KOPT-K1 (cell line): ENCODE measurements at regions not wholly inside any gene's neighbourhood (a gene's known extent, or its start where the extent isn't known, plus 50 kb on each side); places are given as distances from the start of the nearest gene placed in this dataset.

Experiments used
- H3K27ac ChIP-seq: fragments of 200-600 bp; sonication (generic); 2 replicates; pipeline ENCODE4 v1.5.1; 2016; ENCODE audit warnings: antibody characterized with exemption, mild to moderate bottlenecking, low read depth, low read length; ENCODE audit not compliant: poor library complexity, severe bottlenecking
- H3K36me3 ChIP-seq: fragments of 200-600 bp; sonication (generic); 2 replicates; pipeline ENCODE4 v1.5.1; 2017; ENCODE audit warnings: antibody characterized with exemption, mild to moderate bottlenecking, low read length, moderate library complexity; ENCODE audit not compliant: insufficient read depth
- H3K9me3 ChIP-seq: fragments of 200-600 bp; sonication (generic); 2 replicates; pipeline ENCODE4 v1.5.1; 2017; ENCODE audit warnings: antibody characterized with exemption, low read length, mild to moderate bottlenecking; ENCODE audit not compliant: insufficient read depth, poor library complexity, severe bottlenecking

DNA sequence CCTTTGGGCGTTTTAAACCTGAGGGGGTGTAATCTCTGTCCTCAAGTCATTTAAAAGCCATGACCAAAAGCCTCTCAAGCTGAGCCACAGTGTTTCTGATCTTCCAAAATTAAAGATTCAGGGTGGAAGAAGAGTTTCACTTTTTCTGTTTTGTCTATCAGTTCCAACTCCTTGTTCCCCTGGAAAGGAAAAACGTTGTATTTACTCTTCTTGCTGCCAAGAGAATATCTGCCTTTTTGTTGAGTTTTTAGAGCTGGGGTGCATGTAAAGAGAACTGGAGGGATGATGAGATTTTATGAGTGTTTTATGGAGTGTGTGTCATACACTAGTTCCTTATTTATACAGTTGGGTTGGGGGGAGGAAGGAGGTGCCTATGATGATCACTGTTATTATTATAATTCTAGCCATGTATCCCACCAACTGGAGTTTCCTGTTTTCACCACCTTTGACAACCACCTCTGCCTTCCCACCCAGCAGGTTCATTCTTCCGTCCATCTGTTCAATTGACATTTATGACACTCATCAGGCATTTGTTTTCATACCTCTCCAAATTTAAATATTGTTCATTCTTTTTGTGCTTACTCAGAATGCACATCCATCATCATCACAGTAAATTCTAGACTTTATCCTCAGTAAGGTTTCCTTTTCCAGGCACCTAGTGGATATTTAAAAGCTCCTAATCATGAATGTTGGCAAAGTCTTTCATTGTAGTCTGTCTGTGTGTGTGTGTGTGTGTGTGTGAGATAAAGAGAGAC is 97.9 kb upstream of the MPDZ start:
- H3K36me3 ChIP-seq, result no peaks in the 10 kb centered on the region
- H3K9me3 ChIP-seq, result no peaks in the 10 kb centered on the region
- H3K27ac ChIP-seq, result no peak overlapping the region

DNA sequence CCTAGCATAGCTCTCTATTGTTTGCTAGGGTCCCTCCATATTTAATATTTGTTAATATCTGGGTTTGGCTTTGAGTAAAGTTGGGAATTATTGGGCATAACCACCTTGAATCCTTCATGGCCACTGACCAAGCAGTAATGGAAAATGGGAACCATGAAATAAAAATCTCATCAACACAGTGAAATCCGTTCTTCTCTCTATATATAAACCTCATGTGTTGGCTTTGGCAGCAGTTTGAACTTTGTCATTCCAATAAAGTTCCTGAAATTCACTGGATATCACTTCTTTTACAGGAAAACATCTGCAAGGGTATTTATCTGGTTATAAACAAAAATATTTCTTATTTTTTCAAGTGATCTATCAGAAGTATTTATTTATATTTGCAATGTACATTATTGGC is 93.0 kb upstream of the MPDZ start:
- Histone ChIP-seq H3K27ac (no peak overlapping the region), H3K9me3 (no peaks in the 10 kb centered on the region), H3K36me3 (no peaks in the 10 kb centered on the region)

DNA sequence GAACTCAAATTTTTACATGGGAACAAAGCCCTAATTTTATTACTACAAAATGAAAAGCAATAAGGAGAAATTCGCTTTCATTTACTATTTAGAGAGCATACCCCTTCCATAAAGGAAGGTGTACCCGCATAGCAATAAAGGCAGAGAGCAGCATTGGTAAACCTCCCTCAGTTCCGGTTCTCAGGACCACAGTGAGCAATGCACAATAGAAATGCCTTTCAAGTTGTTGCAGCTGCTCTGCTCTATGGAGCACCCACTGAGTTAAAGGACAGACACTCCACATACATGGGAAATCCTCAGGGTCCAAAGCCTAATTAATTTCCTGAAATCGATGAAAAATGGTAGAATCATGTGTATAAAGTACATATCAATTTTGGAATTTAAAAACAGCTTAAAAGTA is 89.9 kb upstream of the MPDZ start:
- Histone ChIP-seq H3K9me3 (no peaks in the 10 kb centered on the region), H3K36me3 (no peaks in the 10 kb centered on the region), H3K27ac (no peak overlapping the region)

DNA sequence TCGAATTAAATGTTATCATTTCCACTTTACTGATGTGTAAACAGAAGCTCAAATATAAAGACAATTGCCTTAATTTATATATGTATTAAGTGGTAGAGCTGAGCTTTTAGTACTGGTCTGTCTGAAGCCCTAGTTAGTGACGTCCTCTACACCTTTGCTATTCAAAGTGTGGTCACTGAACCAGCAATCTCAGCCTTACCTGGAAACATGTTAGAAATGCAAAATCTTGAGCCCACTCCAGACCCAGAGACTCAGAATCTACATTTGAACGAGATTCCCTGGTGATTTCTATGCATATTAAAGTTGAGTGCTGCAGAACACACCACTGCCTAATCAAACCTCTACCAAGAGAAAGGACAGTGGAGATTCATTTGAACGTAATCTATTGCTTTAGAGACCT is 88.3 kb upstream of the MPDZ start:
- Histone ChIP-seq H3K36me3 (no peaks in the 10 kb centered on the region), H3K27ac (no peak overlapping the region), H3K9me3 (no peaks in the 10 kb centered on the region)

DNA sequence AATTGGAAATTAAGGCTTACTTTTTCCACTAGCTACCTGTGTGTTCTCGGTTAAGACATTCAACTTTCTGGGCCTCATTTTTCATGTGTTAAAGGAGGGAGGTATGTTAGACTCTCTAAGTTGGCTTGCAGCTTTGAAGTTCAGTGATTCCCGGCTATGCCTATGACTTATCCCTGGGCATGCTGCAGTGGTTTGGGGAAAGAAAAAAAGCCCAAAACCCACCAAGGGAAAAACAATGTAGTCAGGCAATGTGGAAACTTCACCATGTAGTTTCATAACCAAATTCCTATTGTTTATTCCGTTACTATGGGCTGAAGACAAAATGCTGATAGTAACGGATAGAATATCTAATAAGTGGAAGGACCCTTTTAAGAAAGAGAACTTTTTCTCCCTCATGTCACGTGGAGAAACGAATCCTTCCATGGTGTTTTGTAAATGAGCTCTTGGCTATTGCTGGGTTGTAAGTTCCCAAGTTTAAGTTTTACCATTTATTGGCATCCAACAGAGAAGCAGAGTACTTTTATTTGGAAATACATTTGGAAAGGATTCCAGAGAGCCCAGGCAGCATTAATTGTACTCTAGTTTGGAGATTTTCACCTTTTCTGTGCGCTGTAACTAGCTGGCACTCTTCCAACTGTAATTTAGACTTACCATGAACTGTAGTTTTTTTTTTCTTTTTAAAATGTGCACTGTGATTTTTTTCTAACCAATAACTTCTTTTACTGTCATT is 84.9 kb upstream of the MPDZ start:
- Histone ChIP-seq H3K9me3 (no peaks in the 10 kb centered on the region), H3K27ac (no peak overlapping the region), H3K36me3 (no peaks in the 10 kb centered on the region)

DNA sequence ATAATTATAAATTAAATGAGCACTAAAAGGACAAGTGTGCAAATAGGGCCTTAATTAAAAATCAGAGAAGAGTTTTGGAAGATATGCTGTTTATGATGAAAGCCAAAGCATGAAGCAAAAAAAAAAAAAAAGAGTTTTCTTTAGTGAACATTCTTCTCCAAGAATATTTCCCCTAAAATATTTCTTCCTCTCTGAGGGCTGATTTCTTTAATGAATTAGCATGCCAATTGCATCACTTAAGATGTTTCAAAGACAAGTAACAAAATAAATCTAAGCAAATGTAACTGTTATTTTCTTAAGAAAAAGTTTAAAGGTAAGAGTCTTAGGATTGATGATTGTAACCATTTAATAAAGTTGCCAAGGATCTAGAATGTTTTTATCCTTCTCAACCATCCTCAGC is 81.6 kb upstream of the MPDZ start:
- no peaks in the 10 kb centered on the region for H3K36me3 ChIP-seq
- H3K27ac ChIP-seq, result no peak overlapping the region
- no peaks in the 10 kb centered on the region for H3K9me3 ChIP-seq

DNA sequence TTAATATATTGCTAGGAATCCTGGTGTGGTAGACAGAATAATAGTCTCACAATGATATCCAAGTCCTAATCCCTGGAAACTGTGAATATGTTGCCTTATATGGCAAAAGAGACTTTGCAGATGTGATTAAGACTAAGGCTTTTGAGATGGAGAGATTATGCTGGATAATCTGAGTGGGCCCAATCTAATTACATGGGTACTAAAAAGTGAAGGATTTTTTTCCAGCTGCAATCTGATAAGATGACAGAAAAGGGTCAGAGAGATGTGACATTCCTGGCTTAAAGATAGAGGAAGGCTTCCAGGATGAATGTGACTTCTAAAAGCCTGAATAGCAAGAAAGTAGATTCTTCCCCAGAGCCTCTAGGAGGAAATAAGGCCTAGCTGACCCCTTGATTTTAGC is 80.7 kb upstream of the MPDZ start:
- H3K9me3 ChIP-seq, result no peaks in the 10 kb centered on the region
- no peaks in the 10 kb centered on the region for H3K36me3 ChIP-seq
- no peak overlapping the region for H3K27ac ChIP-seq

DNA sequence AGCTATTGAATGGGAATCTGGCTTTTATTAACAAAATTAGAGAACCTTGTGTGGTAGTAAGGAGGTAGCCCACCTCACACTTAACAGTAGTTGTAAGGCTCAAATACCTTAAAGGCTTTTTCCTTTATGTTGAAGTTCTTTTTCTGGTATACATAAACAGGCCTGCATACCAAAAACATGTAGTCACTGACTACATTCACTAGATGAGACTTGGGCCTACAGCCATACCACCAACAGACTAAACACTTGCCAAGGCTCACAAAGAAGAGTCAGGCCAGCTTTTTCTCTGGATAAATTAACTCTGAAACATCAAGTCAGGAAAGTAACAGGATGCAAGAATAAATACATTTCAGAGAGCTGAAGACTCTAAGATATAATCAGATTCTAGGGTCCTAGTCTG is 78.6 kb upstream of the MPDZ start:
- no peak overlapping the region for H3K27ac ChIP-seq
- no peaks in the 10 kb centered on the region for H3K36me3 ChIP-seq
- no peaks in the 10 kb centered on the region for H3K9me3 ChIP-seq

DNA sequence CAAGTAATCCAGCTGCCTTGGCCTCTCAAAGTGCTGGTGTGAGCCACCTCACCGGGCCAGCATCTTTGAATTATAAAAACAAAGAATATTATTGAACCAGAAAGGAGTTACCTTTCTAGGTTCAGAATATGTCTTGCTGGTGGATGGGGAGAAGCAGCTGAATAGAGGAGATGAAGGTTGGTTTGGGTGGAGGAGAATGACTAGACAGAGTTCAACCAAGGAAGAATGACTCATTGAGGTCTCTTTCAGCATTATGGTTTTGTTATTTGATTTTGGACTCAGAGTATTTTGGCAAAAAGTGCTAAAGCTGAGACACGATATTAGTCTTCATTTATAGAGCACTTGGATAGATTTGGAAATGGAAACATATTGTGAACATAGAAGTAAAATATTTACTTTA is 75.2 kb upstream of the MPDZ start:
- Histone ChIP-seq H3K36me3 (no peaks in the 10 kb centered on the region), H3K9me3 (no peaks in the 10 kb centered on the region), H3K27ac (no peak overlapping the region)

DNA sequence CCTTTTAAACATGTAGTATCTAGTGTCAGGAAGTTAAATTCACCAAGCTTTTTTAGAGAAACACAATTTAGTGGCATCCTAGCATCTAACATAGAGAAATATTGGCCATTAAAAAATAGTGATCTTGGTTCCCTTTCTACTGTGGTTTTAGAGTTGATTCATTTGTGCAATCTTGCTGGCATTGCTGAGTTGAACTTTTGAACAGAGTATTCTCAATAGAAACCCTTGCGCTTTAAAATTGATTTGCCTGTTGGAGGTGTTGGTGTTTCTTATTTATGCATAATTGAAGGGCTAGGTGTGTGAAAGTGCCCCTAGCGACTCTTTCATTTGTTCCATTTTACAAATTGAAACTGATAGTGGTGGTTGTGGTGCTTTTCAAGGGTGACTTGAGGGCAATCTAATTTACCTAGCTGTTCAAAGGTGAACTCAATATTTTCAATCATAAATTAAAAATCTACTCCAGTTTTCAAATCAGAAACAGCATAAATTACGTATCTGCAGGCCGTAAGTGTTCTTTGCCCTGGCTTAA is 73.0 kb upstream of the MPDZ start:
- Histone ChIP-seq H3K27ac (no peak overlapping the region), H3K36me3 (no peaks in the 10 kb centered on the region), H3K9me3 (no peaks in the 10 kb centered on the region)

DNA sequence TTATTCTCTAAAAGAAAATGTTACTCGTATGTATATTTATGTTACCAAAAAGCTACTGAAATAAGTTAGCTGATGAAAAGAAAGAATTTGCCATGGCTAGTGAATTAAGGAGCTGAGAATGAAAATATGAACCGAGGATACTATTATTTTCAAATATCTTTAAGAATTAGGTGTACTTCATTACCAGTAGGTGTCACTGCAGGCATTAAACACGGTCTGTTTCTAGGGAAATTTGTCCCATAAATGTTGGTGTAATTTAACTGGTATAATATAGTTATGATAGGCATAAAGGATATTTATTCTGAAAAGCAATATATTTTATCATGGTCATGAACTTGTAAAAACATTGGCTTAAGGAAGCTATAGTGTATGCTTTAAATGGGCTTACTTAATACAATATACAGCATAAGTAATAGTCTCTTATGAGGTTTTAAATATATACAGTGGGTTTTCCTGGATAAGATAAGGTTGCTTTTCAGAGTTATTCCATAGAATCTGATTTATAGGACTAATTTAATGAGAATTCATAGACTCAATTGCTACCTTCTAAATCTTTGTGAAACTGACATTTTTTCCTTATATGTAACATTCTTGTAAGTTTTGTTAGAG is 72.4 kb upstream of the MPDZ start:
- H3K27ac ChIP-seq, result no peak overlapping the region

DNA sequence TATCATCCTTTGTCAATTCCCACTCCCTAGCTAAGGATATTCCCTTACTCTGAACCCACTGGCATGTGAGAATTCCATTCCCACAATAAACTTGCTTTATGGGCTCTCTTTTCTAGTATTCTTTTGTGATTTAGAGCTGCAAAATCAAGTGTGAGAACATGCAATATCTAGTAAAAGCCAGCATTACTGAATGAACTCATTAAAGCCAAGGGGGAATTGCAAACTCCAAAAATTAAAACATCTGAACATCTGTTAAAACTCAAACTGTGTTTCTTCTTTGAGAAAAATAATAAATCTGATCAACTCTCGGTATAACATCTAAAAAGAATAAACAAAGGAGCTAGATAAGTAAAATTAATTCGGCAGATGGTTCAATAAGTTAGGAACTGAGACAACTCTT is 53.1 kb upstream of the MPDZ start:
- Histone ChIP-seq H3K36me3 (no peaks in the 10 kb centered on the region), H3K9me3 (no peaks in the 10 kb centered on the region), H3K27ac (no peak overlapping the region)

More for the DNA sequence above, 72.4 kb upstream of the MPDZ start:
- H3K36me3 ChIP-seq, result no peaks in the 10 kb centered on the region
- H3K9me3 ChIP-seq, result no peaks in the 10 kb centered on the region

DNA sequence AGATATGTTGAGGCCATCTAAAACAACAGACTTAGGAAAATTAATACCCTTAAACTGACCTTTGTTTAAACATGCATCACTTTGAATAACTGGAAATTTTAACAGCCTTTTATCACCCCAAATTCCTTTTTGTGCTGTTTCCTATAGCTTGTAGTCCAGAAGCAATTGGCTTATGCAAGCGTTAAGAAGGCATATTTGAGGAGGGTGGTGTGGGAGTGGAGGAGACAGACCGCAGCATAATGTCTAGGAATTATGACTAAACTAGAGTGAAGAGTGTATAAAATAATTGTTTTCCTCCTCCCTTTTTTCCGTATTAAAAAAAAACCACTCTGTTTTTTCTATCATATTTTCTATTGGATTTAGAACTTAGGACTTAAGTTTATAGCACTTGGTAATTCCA is 51.8 kb upstream of the MPDZ start:
- H3K9me3 ChIP-seq, result no peaks in the 10 kb centered on the region
- H3K27ac ChIP-seq, result no peak overlapping the region
- no peaks in the 10 kb centered on the region for H3K36me3 ChIP-seq

DNA sequence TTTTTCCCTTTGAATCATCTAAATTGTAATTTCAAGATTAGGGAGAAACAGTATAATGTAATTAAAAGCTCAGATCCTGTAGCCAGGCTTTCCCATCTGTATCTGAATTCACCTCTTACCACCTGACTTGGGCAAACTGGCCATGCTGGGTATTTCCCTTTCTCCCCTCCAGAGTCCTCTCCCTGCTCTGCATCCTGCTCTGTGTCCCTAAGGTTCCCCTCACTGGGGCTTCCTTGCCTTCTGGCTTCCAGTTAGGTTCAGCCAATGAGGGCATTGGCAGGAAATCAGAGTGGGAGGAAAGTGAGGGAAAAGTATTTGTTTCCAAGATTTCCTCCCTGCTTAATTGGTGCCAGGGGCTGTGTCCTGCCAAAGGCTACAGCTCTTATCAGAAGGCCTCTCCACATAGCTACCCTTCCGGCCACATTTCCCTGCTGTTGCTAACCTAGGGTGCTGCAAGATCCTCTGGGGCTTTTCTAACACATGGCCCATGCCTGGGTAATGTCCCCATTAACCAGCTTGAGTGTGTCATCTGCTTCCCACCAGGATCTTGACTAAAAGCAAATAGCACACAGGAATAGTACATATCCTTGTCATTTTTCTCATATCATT is 51.0 kb upstream of the MPDZ start:
- no peak overlapping the region for H3K27ac ChIP-seq
- no peaks in the 10 kb centered on the region for H3K9me3 ChIP-seq

More for the DNA sequence above, 51.0 kb upstream of the MPDZ start:
- H3K36me3 ChIP-seq, result no peaks in the 10 kb centered on the region
